COLO668 (cell line): ENCODE measurements at regions not wholly inside any gene's neighbourhood (a gene's known extent, or its start where the extent isn't known, plus 50 kb on each side); places are given as distances from the start of the nearest gene placed in this dataset.

Experiments used
- DNase-seq: peaks from one replicate; lab custom pipeline; 2025; ENCODE audit not compliant: unreplicated experiment; lab: John Stamatoyannopoulos, UW

- DNase-seq = no peak
Measured at GRCh38 chr1:215508311-215508710, 58.8 kb upstream of the KCTD3 start.
